CD14-positive monocyte (primary cell): ENCODE measurements at regions not wholly inside any gene's neighbourhood (a gene's known extent, or its start where the extent isn't known, plus 50 kb on each side); places are given as distances from the start of the nearest gene placed in this dataset.

Source experiments
- DNase-seq, 3 donors: peaks; one replicate each; pipeline ENCODE4 v3.0.0-alpha.2; 2011 to 2022
- H2AFZ ChIP-seq: 2 replicates; pipeline ENCODE4 v1.6.0; 2012; ENCODE audit warnings: mild to moderate bottlenecking, low read depth, low read length, inconsistent platforms; ENCODE audit not compliant: insufficient read depth, poor library complexity, severe bottlenecking
- H3K27ac ChIP-seq, 2 donors: 1 replicate in 1 of 2; 2 replicates in 1 of 2; pipeline ENCODE4 v1.5.1; 2012 to 2013; ENCODE audit warnings: low read length in 2 of 2, control low read depth in 1 of 2, inconsistent platforms in 1 of 2, low read depth in 1 of 2, mild to moderate bottlenecking in 1 of 2
- H3K27me3 ChIP-seq, 2 donors: one replicate each; pipeline versions ENCODE4 v1.6.0 to v1.6.1; 2011 to 2013; ENCODE audit warnings: low read length in 2 of 2; ENCODE audit not compliant: control insufficient read depth in 2 of 2, insufficient read depth in 2 of 2
- H3K36me3 ChIP-seq, 2 donors: replicated peaks in 1 of 2; 1 replicate in 1 of 2; 2 replicates in 1 of 2; pipeline versions ENCODE4 v1.5.1 to v1.6.1; 2012 to 2013; ENCODE audit warnings: low read length in 2 of 2, control low read depth in 1 of 2, inconsistent platforms in 1 of 2, mild to moderate bottlenecking in 1 of 2; ENCODE audit not compliant: insufficient read depth in 2 of 2, control insufficient read depth in 1 of 2
- H3K4me1 ChIP-seq, 2 donors: 1 replicate in 1 of 2; 2 replicates in 1 of 2; pipeline versions ENCODE4 v1.5.1 to v1.6.1; 2012 to 2013; ENCODE audit warnings: low read length in 2 of 2, control low read depth in 1 of 2, inconsistent platforms in 1 of 2, mild to moderate bottlenecking in 1 of 2, moderate library complexity in 1 of 2; ENCODE audit not compliant: insufficient read depth in 2 of 2, control insufficient read depth in 1 of 2
- H3K4me2 ChIP-seq: replicated peaks from 2 replicates; pipeline ENCODE3; 2012; ENCODE audit warnings: low read length, moderate library complexity, mild to moderate bottlenecking; ENCODE audit not compliant: poor library complexity, severe bottlenecking; ENCODE audit errors: extremely low read depth
- H3K4me3 ChIP-seq, 3 experiments: fragments of 200-600 bp in 1 of 3; sonication (generic) in 1 of 3; replicated peaks in 1 of 3; 1 replicate in 2 of 3; 2 replicates in 1 of 3; pipeline ENCODE4 v1.5.1; 2011 to 2013; ENCODE audit warnings: low read length in 3 of 3, mild to moderate bottlenecking in 3 of 3, control low read depth in 2 of 3, low read depth in 2 of 3, inconsistent platforms in 1 of 3, moderate library complexity in 1 of 3
- H3K79me2 ChIP-seq: 2 replicates; pipeline ENCODE4 v1.6.0; 2012; ENCODE audit warnings: mild to moderate bottlenecking, control low read depth, inconsistent platforms, low read length, moderate library complexity; ENCODE audit not compliant: insufficient read depth
- H3K9ac ChIP-seq: 2 replicates; pipeline ENCODE4 v1.6.0; 2017; ENCODE audit warnings: low read length, mild to moderate bottlenecking; ENCODE audit not compliant: insufficient read depth, poor library complexity, severe bottlenecking
- H3K9me3 ChIP-seq, 2 donors: replicated peaks in 1 of 2; 1 replicate in 1 of 2; 2 replicates in 1 of 2; pipeline versions ENCODE4 v1.5.1 to v1.6.1; 2012 to 2013; ENCODE audit warnings: low read length in 2 of 2, control low read depth in 1 of 2; ENCODE audit not compliant: control insufficient read depth in 1 of 2, insufficient read depth in 1 of 2
- H4K20me1 ChIP-seq: 2 replicates; pipeline ENCODE4 v1.6.0; 2012; ENCODE audit warnings: mild to moderate bottlenecking, low read length, control low read depth, moderate library complexity; ENCODE audit not compliant: insufficient read depth
- H3K27ac Mint-ChIP-seq, 7 donors: one replicate each; pipeline ENCODE4 v1.8.0; 2020; ENCODE audit warnings: mild to moderate bottlenecking in 7 of 7, mixed read lengths in 7 of 7, moderate library complexity in 6 of 7, inconsistent platforms in 2 of 7
- H3K27me3 Mint-ChIP-seq, 3 donors: one replicate each; pipeline ENCODE4 v1.8.0; 2021 to 2022; ENCODE audit warnings: low read depth in 3 of 3, mild to moderate bottlenecking in 3 of 3, mixed read lengths in 3 of 3, moderate library complexity in 3 of 3, inconsistent platforms in 1 of 3
- H3K36me3 Mint-ChIP-seq, 2 donors: one replicate each; pipeline ENCODE4 v1.8.0; 2020; ENCODE audit warnings: mixed read lengths in 2 of 2, inconsistent platforms in 1 of 2, mild to moderate bottlenecking in 1 of 2
- H3K4me1 Mint-ChIP-seq: one replicate; pipeline ENCODE4 v1.8.0; 2020; ENCODE audit warnings: mild to moderate bottlenecking, mixed read lengths
- H3K4me3 Mint-ChIP-seq, 2 donors: one replicate each; pipeline ENCODE4 v1.8.0; 2020; ENCODE audit warnings: mild to moderate bottlenecking in 2 of 2, mixed read lengths in 2 of 2, moderate library complexity in 1 of 2
- H3K9me3 Mint-ChIP-seq, 7 donors: one replicate each; pipeline ENCODE4 v1.8.0; 2020 to 2022; ENCODE audit warnings: mixed read lengths in 7 of 7, mild to moderate bottlenecking in 6 of 7, moderate library complexity in 6 of 7, inconsistent platforms in 2 of 7
- WGBS: methylation state at CpG from one replicate; pipeline ENCODE4 v1.1.5; 2013; ENCODE audit warnings: missing lambda C conversion rate; ENCODE audit not compliant: insufficient coverage; 5-methylcytosine and 5-hydroxymethylcytosine counted together
- intact Hi-C, 2 donors: fragments of 100-400 bp; cut with micrococcal nuclease; formaldehyde crosslinking; loops; one replicate each; pipeline versions ENCODE4 v1.15.0 to v1.15.1; 2023
- TF ChIP-seq, protein P1 (sequence below): fragments of 200-600 bp; IDR thresholded peaks from one replicate; pipeline ENCODE4 v1.8.0; 2022; ENCODE audit warnings: antibody characterized with exemption, mild to moderate bottlenecking

DNA sequence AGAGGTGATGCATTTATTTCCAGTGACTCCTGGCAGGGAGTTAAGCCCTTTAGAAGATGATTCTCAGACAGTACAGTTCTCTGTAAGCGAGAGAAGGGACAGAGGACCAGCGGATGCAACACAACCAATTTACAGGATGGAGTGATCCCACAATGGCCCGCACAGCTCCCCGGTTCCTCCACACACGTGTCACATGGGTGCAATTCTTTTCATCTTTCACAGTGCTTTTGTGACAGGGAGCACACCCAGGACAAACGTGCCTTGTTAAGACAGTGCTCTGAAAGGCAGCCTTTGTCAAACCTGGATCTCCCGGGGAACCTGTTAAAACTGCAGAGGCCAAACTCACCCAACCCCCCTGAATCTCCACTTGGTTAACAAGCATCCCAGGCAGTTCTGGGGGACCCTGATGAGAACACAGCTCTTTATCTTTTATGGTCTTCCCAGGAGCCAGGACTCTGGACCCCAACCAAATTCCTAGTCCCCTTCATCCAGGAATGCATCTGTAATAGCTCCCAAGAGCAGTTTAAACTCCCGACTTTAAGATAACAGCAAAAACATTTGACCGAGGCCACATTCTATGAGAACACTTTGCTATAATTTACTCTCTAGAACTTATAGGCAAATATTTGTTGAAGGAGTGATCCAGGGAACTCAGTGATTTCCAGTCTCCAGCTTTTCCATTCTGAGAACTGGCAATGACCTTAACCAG is 134.9 kb upstream of the CDH5 start:
- Histone ChIP-seq H3K9me3 (no peaks in the 10 kb centered on the region), H3K9ac (no peak overlapping the region), H3K27me3 (no peaks in the 10 kb centered on the region), H3K4me1 (peaks cover 29% of the 10 kb centered on the region in 2 donors), H4K20me1 (no peaks in the 10 kb centered on the region), H3K79me2 (no peaks in the 10 kb centered on the region), H3K4me3 (no peak overlapping the region), H2AFZ (no peak overlapping the region), H3K27ac (no peak overlapping the region), H3K36me3 (no peaks in the 10 kb centered on the region), H3K4me2 (no peak overlapping the region)
- peaks cover 34% of the 10 kb centered on the region for H3K4me1 Mint-ChIP-seq
- WGBS: 86% methylated on average over 7 of the region's 9 CpGs
- no peak overlapping the region for H3K27ac Mint-ChIP-seq
- TF ChIP-seq, protein P1, sequence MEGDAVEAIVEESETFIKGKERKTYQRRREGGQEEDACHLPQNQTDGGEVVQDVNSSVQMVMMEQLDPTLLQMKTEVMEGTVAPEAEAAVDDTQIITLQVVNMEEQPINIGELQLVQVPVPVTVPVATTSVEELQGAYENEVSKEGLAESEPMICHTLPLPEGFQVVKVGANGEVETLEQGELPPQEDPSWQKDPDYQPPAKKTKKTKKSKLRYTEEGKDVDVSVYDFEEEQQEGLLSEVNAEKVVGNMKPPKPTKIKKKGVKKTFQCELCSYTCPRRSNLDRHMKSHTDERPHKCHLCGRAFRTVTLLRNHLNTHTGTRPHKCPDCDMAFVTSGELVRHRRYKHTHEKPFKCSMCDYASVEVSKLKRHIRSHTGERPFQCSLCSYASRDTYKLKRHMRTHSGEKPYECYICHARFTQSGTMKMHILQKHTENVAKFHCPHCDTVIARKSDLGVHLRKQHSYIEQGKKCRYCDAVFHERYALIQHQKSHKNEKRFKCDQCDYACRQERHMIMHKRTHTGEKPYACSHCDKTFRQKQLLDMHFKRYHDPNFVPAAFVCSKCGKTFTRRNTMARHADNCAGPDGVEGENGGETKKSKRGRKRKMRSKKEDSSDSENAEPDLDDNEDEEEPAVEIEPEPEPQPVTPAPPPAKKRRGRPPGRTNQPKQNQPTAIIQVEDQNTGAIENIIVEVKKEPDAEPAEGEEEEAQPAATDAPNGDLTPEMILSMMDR: no peak
- DNase-seq: no peak
- intact Hi-C loops: no loop called here
- no peaks in the 10 kb centered on the region for H3K36me3 Mint-ChIP-seq
- no peak overlapping the region for H3K4me3 Mint-ChIP-seq
- H3K9me3 Mint-ChIP-seq: no peaks in the 10 kb centered on the region
- peaks cover 1 to 4% (median 2%) of the 10 kb centered on the region in 3 donors for H3K27me3 Mint-ChIP-seq

DNA sequence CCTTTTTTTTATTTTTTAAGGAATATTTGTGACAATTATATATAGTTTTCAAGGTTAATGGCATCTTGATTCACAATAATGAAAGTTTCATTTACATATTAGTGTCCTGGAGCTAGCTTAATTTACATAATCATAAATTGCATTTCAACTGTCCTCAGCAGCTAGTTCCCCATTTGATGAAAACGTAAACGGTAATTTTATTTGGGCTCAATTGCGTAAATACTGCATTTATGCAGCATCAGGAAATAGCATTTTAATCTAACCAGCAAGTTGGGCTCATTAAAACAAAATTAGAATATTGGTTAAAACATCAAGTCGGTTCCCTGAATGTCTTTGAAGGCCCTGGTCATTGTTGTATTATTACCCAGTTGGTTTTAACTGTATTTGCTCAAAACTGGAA is 136.8 kb upstream of the CDH5 start:
- H4K20me1 ChIP-seq: no peaks in the 10 kb centered on the region
- peak; percentile 23 to 55 (median 32) for DNase-seq
- H3K9me3 ChIP-seq: no peaks in the 10 kb centered on the region
- WGBS: 0% methylated on average over 1 of the region's 4 CpGs
- H3K27ac Mint-ChIP-seq: peak overlapping the region in 2 of 7 donors; percentile 4 to 11
- no peak overlapping the region for H3K4me3 Mint-ChIP-seq
- H3K9me3 Mint-ChIP-seq: no peaks in the 10 kb centered on the region
- H3K27me3 ChIP-seq: no peaks in the 10 kb centered on the region
- no peaks in the 10 kb centered on the region for H3K36me3 ChIP-seq
- H2AFZ ChIP-seq: no peak overlapping the region
- H3K27ac ChIP-seq: no peak overlapping the region
- peaks cover 38% of the 10 kb centered on the region for H3K4me1 Mint-ChIP-seq
- peak overlapping the region; percentile 38 for H3K4me2 ChIP-seq
- no peak overlapping the region for H3K9ac ChIP-seq
- no peaks in the 10 kb centered on the region for H3K36me3 Mint-ChIP-seq
- TF ChIP-seq, protein P1: no peak
- intact Hi-C loops: loop anchor here in 1 of 2 donors (10.0 kb wide), 1 partner anchor 65 kb away; no protein-coding TSS in a partner anchor
- peaks cover 0 to 7% (median 1%) of the 10 kb centered on the region in 3 donors for H3K27me3 Mint-ChIP-seq
- H3K79me2 ChIP-seq: no peaks in the 10 kb centered on the region
- H3K4me3 ChIP-seq: peak overlapping the region in 1 of 3 experiments; percentile 43
- peaks cover 29 to 30% of the 10 kb centered on the region in 2 donors for H3K4me1 ChIP-seq
